Heart right ventricle (tissue), 16 donors: ENCODE measurements at regions not wholly inside any gene's neighbourhood (a gene's known extent, or its start where the extent isn't known, plus 50 kb on each side); places are given as distances from the start of the nearest gene placed in this dataset.

Experiments
- ATAC-seq, 8 donors: fragments of 200-7000 bp; cut with Tn5 transposase; one replicate each; pipeline ENCODE4 v1.9.1; 2020; ENCODE audit warnings: mild to moderate bottlenecking in 8 of 8, moderate library complexity in 8 of 8, moderate number of reproducible peaks in 1 of 8
- DNase-seq, 2 donors: peaks; one replicate each; pipeline ENCODE4 v3.0.0-alpha.2; 2020
- H3K27ac ChIP-seq, 10 donors: fragments of 200-600 bp; sonication (generic) in 2 of 10; one replicate each; pipeline versions ENCODE4 v1.5.0 to v1.8.0; 2020 to 2022; ENCODE audit warnings: mild to moderate bottlenecking in 3 of 10
- H3K27me3 ChIP-seq, 7 donors: fragments of 200-600 bp; one replicate each; pipeline ENCODE4 v1.8.0; 2021 to 2022; ENCODE audit warnings: mild to moderate bottlenecking in 2 of 7
- H3K36me3 ChIP-seq, 9 donors: fragments of 200-600 bp; sonication (generic) in 1 of 9; one replicate each; pipeline versions ENCODE4 v1.5.0 to v1.8.0; 2020 to 2022; ENCODE audit warnings: mild to moderate bottlenecking in 2 of 9
- H3K4me1 ChIP-seq, 9 donors: fragments of 200-600 bp; sonication (generic) in 1 of 9; one replicate each; pipeline versions ENCODE4 v1.5.0 to v1.8.0; 2020 to 2022; ENCODE audit warnings: mild to moderate bottlenecking in 4 of 9
- H3K4me3 ChIP-seq, 10 donors: fragments of 200-600 bp; sonication (generic) in 2 of 10; one replicate each; pipeline versions ENCODE4 v1.5.0 to v1.8.0; 2020 to 2022; ENCODE audit warnings: mild to moderate bottlenecking in 7 of 10, moderate library complexity in 2 of 10
- H3K9me3 ChIP-seq, 11 donors: fragments of 200-600 bp in 10 of 11; sonication (generic) in 2 of 11; one replicate each; pipeline versions ENCODE4 v1.5.0 to v1.8.0; 2013 to 2022; ENCODE audit warnings: mild to moderate bottlenecking in 2 of 11, control low read depth in 1 of 11, moderate library complexity in 1 of 11
- WGBS, 2 donors: extraction: QIAGEN DNeasy Blood & Tissue Kit; methylation state at CpG; one replicate each; pipeline ENCODE4 v1.1.7; 2013; ENCODE audit warnings: inconsistent platforms in 1 of 2; 5-methylcytosine and 5-hydroxymethylcytosine counted together
- intact Hi-C, 10 donors: fragments of 100-400 bp; cut with DNase I; formaldehyde crosslinking; loops; one replicate each; pipeline versions ENCODE4 v1.11.1 to v1.14.2; 2022
- TF ChIP-seq, protein P1 (sequence below), 9 donors: fragments of 200-600 bp; sonication (generic) in 2 of 9; IDR thresholded peaks; one replicate each; pipeline versions ENCODE4 v1.5.0 to v1.8.0; 2021 to 2022; ENCODE audit warnings: antibody characterized with exemption in 9 of 9, mild to moderate bottlenecking in 5 of 9, moderate library complexity in 1 of 9
- donor health status: Arrhythmogenic right ventricular cardiomyopathy.
- donor health status: ischemic (EF 13 %, LVEDD 7.1; RV severe dilation, severe dysfunction).
- donor health status: healthy with polysubstance abuse.
- donor health status: DM: no; HTN: yes; CAD: no.
- donor health status: DM: no; HTN: no; CAD: no.
- donor health status: ischemic (EF 25% LVEDD 6.9; RV normal size, moderate dysfunction).
- donor health status: ischemic (EF 25% LVEDD 5.7; RV mildly dilated, moderate dysfunction).
- donor health status: healthy.
- donor health status: DM: yes; HTN: yes; CAD: no.
- donor health status: Ischemic cardiomyopathy.
- donor health status: ischemic (EF 35%, LVEDD 5.7; RV mildly dilated, moderate dysfunction).
- donor health status: nonischemic (EF 11% LVEDD 7.7; RV severe dilation, severe dysfunction).
- donor health status: DM: yes; HTN: yes; CAD: no.
- donor health status: PGD.
- donor health status: ischemic (EF 29% LVEDD 5.4; RV normal size, mild dysfunction).
- donor health status: nonischemic (EF 23%, LVEDD 6.1; RV moderate dilation, normal function).

DNA sequence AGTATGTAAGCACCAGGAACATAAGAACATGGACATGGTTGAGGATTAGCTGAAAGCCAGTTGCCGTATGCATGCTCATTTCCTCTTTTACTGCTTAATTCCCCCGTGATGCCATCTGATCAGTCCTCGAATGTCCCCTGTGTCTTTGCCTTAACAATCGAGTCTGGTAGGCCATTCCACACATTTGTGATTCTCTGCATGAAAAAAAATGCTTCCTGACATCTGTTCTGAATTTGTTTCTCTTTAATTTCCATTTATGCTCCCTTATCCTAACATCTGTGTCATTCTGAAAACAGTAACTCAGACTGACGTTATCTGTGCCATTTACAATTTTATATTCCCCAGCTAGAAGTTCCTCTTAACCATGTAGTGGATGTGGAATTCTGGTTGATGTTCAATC lies 158.2 kb upstream of the TOX3 start:
- H3K4me1 ChIP-seq: no peaks in the 10 kb centered on the region
- H3K9me3 ChIP-seq: no peaks in the 10 kb centered on the region
- WGBS, 2 donors: 54 to 65% methylated on average over 5 of the region's 5 CpGs
- TF ChIP-seq, protein P1, sequence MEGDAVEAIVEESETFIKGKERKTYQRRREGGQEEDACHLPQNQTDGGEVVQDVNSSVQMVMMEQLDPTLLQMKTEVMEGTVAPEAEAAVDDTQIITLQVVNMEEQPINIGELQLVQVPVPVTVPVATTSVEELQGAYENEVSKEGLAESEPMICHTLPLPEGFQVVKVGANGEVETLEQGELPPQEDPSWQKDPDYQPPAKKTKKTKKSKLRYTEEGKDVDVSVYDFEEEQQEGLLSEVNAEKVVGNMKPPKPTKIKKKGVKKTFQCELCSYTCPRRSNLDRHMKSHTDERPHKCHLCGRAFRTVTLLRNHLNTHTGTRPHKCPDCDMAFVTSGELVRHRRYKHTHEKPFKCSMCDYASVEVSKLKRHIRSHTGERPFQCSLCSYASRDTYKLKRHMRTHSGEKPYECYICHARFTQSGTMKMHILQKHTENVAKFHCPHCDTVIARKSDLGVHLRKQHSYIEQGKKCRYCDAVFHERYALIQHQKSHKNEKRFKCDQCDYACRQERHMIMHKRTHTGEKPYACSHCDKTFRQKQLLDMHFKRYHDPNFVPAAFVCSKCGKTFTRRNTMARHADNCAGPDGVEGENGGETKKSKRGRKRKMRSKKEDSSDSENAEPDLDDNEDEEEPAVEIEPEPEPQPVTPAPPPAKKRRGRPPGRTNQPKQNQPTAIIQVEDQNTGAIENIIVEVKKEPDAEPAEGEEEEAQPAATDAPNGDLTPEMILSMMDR (IDR thresholded peaks at IDR 0.05): no peak
- H3K27me3 ChIP-seq: peaks cover 0 to 5% (median 0%) of the 10 kb centered on the region in 7 donors
- intact Hi-C loops: no loop called here
- H3K4me3 ChIP-seq: no peak overlapping the region
- no peaks in the 10 kb centered on the region for H3K36me3 ChIP-seq
- H3K27ac ChIP-seq: no peak overlapping the region
- ATAC-seq: no peak
- DNase-seq: no peak

DNA sequence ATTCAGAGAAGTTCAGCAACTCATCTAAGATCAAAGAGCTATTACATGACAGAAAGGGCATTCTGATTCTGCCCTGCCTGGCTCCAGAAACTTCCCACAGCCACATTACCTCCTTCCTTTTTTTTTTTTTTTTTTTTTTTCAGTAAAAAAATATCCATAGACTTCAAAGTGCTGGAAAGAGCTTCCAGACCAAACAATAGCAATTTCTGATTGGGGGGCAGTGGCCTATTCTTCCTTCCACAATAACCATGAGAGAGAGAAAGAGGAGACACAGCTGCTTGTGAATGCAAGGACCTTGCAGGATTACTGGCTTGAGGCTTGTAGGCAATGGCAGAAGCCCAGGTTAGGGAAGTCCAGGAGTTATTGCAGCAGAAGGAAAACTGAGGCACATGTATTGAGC lies 151.0 kb upstream of the TOX3 start:
- H3K9me3 ChIP-seq: peaks cover 0 to 6% (median 0%) of the 10 kb centered on the region in 11 donors
- no peaks in the 10 kb centered on the region for H3K36me3 ChIP-seq
- no peak overlapping the region for H3K4me3 ChIP-seq
- TF ChIP-seq, protein P1 (IDR thresholded peaks at IDR 0.05): no peak
- ATAC-seq (no peak), DNase-seq (no peak)
- intact Hi-C loops: loop anchor here in 1 of 10 donors (10.0 kb wide), 1 partner anchor 47 kb away; no protein-coding TSS in a partner anchor
- no peaks in the 10 kb centered on the region for H3K4me1 ChIP-seq
- no peak overlapping the region for H3K27ac ChIP-seq
- H3K27me3 ChIP-seq: no peaks in the 10 kb centered on the region

DNA sequence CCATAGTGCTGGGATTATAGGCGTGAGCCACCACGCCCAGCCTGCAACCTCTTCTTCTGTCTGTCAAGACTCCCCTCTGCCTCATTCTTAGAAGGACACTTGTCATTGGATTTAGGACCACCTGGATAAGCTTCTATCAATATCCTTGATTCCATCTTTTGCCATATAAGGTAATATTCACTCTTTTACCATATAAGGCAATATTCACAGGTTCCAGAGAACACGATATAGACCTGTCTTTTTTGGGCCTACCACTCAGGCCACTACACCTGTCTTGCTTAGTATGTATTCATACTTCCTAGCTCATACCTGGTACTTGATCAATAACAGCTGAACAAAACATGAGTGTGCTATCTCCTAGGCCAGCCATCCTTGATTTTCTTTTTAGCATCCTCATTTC lies 149.2 kb upstream of the TOX3 start:
- intact Hi-C loops: loop anchor here in 1 of 10 donors (10.0 kb wide), 1 partner anchor 49 kb away; no protein-coding TSS in a partner anchor
- WGBS, 2 donors: 89% methylated on average over 3 of the region's 3 CpGs
- ATAC-seq: no peak

GRCh38 chr16:52690468-52690867 lies 143.5 kb upstream of the TOX3 start:
- Histone ChIP-seq H3K9me3 (peaks cover 0 to 42% (median 25%) of the 10 kb centered on the region in 11 donors), H3K4me1 (no peaks in the 10 kb centered on the region), H3K27me3 (no peaks in the 10 kb centered on the region), H3K27ac (no peak overlapping the region), H3K4me3 (no peak overlapping the region), H3K36me3 (no peaks in the 10 kb centered on the region)
- DNase-seq (no peak), ATAC-seq (no peak)
- TF ChIP-seq, protein P1 (IDR thresholded peaks at IDR 0.05): no peak
- intact Hi-C loops: loop anchor here in 1 of 10 donors (10.0 kb wide), 1 partner anchor 54 kb away; no protein-coding TSS in a partner anchor
- WGBS, 2 donors: 82 to 88% methylated on average over 1 of the region's 1 CpG

More for the DNA sequence above, 149.2 kb upstream of the TOX3 start:
- Histone ChIP-seq H3K4me1 (no peaks in the 10 kb centered on the region), H3K27me3 (no peaks in the 10 kb centered on the region), H3K9me3 (peaks cover 0 to 25% (median 14%) of the 10 kb centered on the region in 11 donors), H3K36me3 (no peaks in the 10 kb centered on the region), H3K27ac (no peak overlapping the region), H3K4me3 (no peak overlapping the region)
- TF ChIP-seq, protein P1 (IDR thresholded peaks at IDR 0.05): no peak
- DNase-seq: no peak
